K562 (cell line): ENCODE measurements at regions not wholly inside any gene's neighbourhood (a gene's known extent, or its start where the extent isn't known, plus 50 kb on each side); places are given as distances from the start of the nearest gene placed in this dataset.

ENCODE experiments used
- ATAC-seq: fragments of 200-7000 bp; cut with Tn5 transposase; 3 replicates; pipeline ENCODE4 v1.9.1; 2020; ENCODE audit warnings: moderate library complexity
- BruUV-seq: library from RNA; stranded (reverse); fragments of 400-500 nt; replicated peaks from 2 replicates; lab custom pipeline; 2021; lab: Mats Ljungman, UMichigan
- CTCF ChIA-PET: fragments of 300-600 bp; formaldehyde crosslinking; extraction: SDS; loops from one replicate; lab custom pipeline; 2021; ENCODE audit warnings: low intra/inter-chr PET ratio; lab: Yijun Ruan, JAX
- POLR2A ChIA-PET: fragments of 300-600, 350-650 bp; sonication (Branson Sonifier 250); formaldehyde crosslinking; extraction: SDS; loops from one replicate; lab custom pipeline; 2021; ENCODE audit warnings: antibody characterized with exemption, inconsistent platforms; lab: Yijun Ruan, JAX
- DNase-seq, 4 experiments: peaks; one replicate each; pipeline versions ENCODE4 v3.0.0 to v3.0.0-alpha.2; 2011 to 2018; ENCODE audit warnings: low spot score in 3 of 4, mixed read lengths in 3 of 4; ENCODE audit errors: extremely low read depth in 1 of 4
- FAIRE-seq: peaks from 2 replicates; lab custom pipeline; 2011; peaks lifted over from hg19 to GRCh38; lab: Jason Lieb, UNC
- H2AFZ ChIP-seq: 2 replicates; pipeline ENCODE4 v1.6.0; 2011; ENCODE audit warnings: low read depth, low read length, control low read depth, inconsistent platforms
- H3K27ac ChIP-seq: fragments of 200-600 bp; 3 replicates; pipeline ENCODE4 v1.8.0; 2011; ENCODE audit warnings: low read depth, mild to moderate bottlenecking, control low read depth, inconsistent platforms, low read length, moderate library complexity, mixed read lengths; ENCODE audit errors: extremely low read depth
- H3K27me3 ChIP-seq, 2 experiments: fragments of 300-600 bp in 1 of 2; 2 replicates in 1 of 2; 3 replicates in 1 of 2; pipeline versions ENCODE4 v1.6.0 to v1.8.0; 2011; ENCODE audit warnings: inconsistent platforms in 2 of 2, low read length in 2 of 2, mild to moderate bottlenecking in 1 of 2, mixed read lengths in 1 of 2, moderate library complexity in 1 of 2; ENCODE audit not compliant: control insufficient read depth in 2 of 2, insufficient read depth in 2 of 2
- H3K36me3 ChIP-seq: fragments of 300-600 bp; 3 replicates; pipeline ENCODE4 v1.8.0; 2011; ENCODE audit warnings: mild to moderate bottlenecking, low read length, inconsistent platforms; ENCODE audit not compliant: control insufficient read depth, insufficient read depth
- H3K4me1 ChIP-seq, 2 experiments: fragments of 200-600 bp in 1 of 2; replicated peaks in 1 of 2; 2 replicates in 1 of 2; 3 replicates in 1 of 2; pipeline versions ENCODE4 v1.5.1 to v1.8.0; 2011; ENCODE audit warnings: inconsistent platforms in 2 of 2, low read length in 2 of 2, mild to moderate bottlenecking in 1 of 2, mixed read lengths in 1 of 2, moderate library complexity in 1 of 2; ENCODE audit not compliant: control insufficient read depth in 2 of 2, insufficient read depth in 2 of 2
- H3K4me2 ChIP-seq: 2 replicates; pipeline ENCODE4 v1.6.1; 2011; ENCODE audit warnings: low read length, control low read depth, inconsistent platforms, mixed read lengths; ENCODE audit not compliant: insufficient read depth
- H3K4me3 ChIP-seq: fragments of 200-600 bp; sonication (generic), shearing (Covaris generic); 2 replicates; pipeline ENCODE4 v1.5.1; 2016; ENCODE audit warnings: control low read depth, inconsistent platforms
- H3K79me2 ChIP-seq: fragments of 200-600 bp; 3 replicates; pipeline ENCODE4 v1.8.0; 2011; ENCODE audit warnings: low read length, inconsistent platforms; ENCODE audit not compliant: control insufficient read depth, insufficient read depth
- H3K9ac ChIP-seq, 2 experiments: 2 replicates each; pipeline versions ENCODE4 v1.6.0 to v1.6.1; 2011; ENCODE audit warnings: low read depth in 2 of 2, low read length in 2 of 2, control low read depth in 1 of 2, inconsistent platforms in 1 of 2, mild to moderate bottlenecking in 1 of 2, mixed read lengths in 1 of 2; ENCODE audit not compliant: insufficient read depth in 1 of 2
- H3K9me1 ChIP-seq: one replicate; pipeline ENCODE4 v1.6.0; 2011; ENCODE audit warnings: inconsistent platforms, mild to moderate bottlenecking, low read length, moderate library complexity; ENCODE audit not compliant: control insufficient read depth, insufficient read depth
- H3K9me3 ChIP-seq: replicated peaks from 2 replicates; pipeline ENCODE4 v1.5.1; 2011; ENCODE audit warnings: low read depth, low read length, inconsistent platforms; ENCODE audit not compliant: control insufficient read depth, insufficient read depth
- H4K20me1 ChIP-seq: replicated peaks from 2 replicates; pipeline ENCODE4 v1.6.1; 2011; ENCODE audit warnings: low read length, inconsistent platforms, mixed read lengths; ENCODE audit not compliant: control insufficient read depth, insufficient read depth
- AFF4 ChIP-seq: sonication (generic); formaldehyde crosslinking; IDR thresholded peaks from 2 replicates; pipeline ENCODE4 v1.8.0; 2023; ENCODE audit warnings: mild to moderate bottlenecking, missing genetic modification reagents
- PHF8 ChIP-seq: fragments of 200-600 bp; sonication (generic); IDR thresholded peaks from 2 replicates; pipeline ENCODE4 v1.6.1; 2012; ENCODE audit warnings: mixed run types, mild to moderate bottlenecking, inconsistent platforms, low read length, moderate library complexity, borderline replicate concordance
- ZNF277 ChIP-seq: fragments of 250-450 bp; sonication (Bioruptor Pico); IDR thresholded peaks from 2 replicates; pipeline ENCODE4 v1.8.0; 2022; ENCODE audit warnings: inconsistent platforms, mild to moderate bottlenecking, moderate library complexity, borderline replicate concordance
- whole genome bisulfite sequencing: fragments of 100-300 bp; shearing (Covaris generic); methylation state at CpG from one replicate; pipeline ENCODE4 v1.1.6; 2016; ENCODE audit warnings: low coverage, mixed read lengths; ENCODE audit not compliant: insufficient coverage; ENCODE audit errors: missing lambda C conversion rate; 5-methylcytosine and 5-hydroxymethylcytosine counted together
- in situ Hi-C: fragments of 300-500 bp; cut with MboI; formaldehyde crosslinking; loops from 4 replicates; pipeline ENCODE4 v1.15.0; 2018; ENCODE audit warnings: inconsistent platforms, mixed read lengths
- intact Hi-C: fragments of 100-400 bp; cut with micrococcal nuclease; formaldehyde crosslinking; loops from 2 replicates; pipeline ENCODE4 v1.14.2; 2022

- no TSS peak for BruUV-seq
- no peak for FAIRE-seq
Measured at GRCh38 chr3:102189956-102190723, 244.7 kb upstream of the ZPLD1 start.

More at GRCh38 chr3:102189956-102190723, 244.7 kb upstream of the ZPLD1 start:
- in situ Hi-C loops (no loop called here), intact Hi-C loops (no loop called here)
- WGBS = 0% methylated on average over 6 of the region's 7 CpGs
- no peak overlapping the region for H3K27ac ChIP-seq
- H3K9me1 ChIP-seq = no peaks in the 10 kb centered on the region
- ATAC-seq = no peak
- H3K4me3 ChIP-seq = no peak overlapping the region
- H3K9me3 ChIP-seq = no peaks in the 10 kb centered on the region
- CTCF ChIA-PET = no interaction called here
- POLR2A ChIA-PET = no interaction called here
- H3K36me3 ChIP-seq = no peaks in the 10 kb centered on the region
- H3K9ac ChIP-seq = no peak overlapping the region
- no peaks in the 10 kb centered on the region for H3K4me1 ChIP-seq
- no peak for DNase-seq
- no peak overlapping the region for H3K4me2 ChIP-seq
- no peaks in the 10 kb centered on the region for H3K27me3 ChIP-seq
- no peaks in the 10 kb centered on the region for H4K20me1 ChIP-seq
- no peak overlapping the region for H2AFZ ChIP-seq
- TF ChIP-seq ZNF277 (CRISPR knock-in tag) = no peak
- no peak for TF ChIP-seq PHF8
- TF ChIP-seq AFF4 (CRISPR knock-in tag) = no peak
- H3K79me2 ChIP-seq = no peaks in the 10 kb centered on the region
